Nephron progenitor cell (in vitro differentiated cells): ENCODE measurements at regions not wholly inside any gene's neighbourhood (a gene's known extent, or its start where the extent isn't known, plus 50 kb on each side); places are given as distances from the start of the nearest gene placed in this dataset.
"Not testable (repeated sequence)": the region's sequence is repeated elsewhere in the genome, so short reads cannot be mapped to it uniquely, and the experiment has no call there.

Experiments used
- DNase-seq: peaks from one replicate; pipeline ENCODE4 v3.0.0; 2021
- H3K27ac Mint-ChIP-seq: 2 replicates; pipeline ENCODE4 v1.8.0; 2021; ENCODE audit warnings: mild to moderate bottlenecking, moderate library complexity, mixed read lengths
- H3K27me3 Mint-ChIP-seq: 2 replicates; pipeline ENCODE4 v1.8.0; 2021; ENCODE audit warnings: mild to moderate bottlenecking, low read depth, mixed read lengths; ENCODE audit not compliant: poor library complexity
- H3K36me3 Mint-ChIP-seq: 2 replicates; pipeline ENCODE4 v1.8.0; 2021; ENCODE audit warnings: low read depth, mixed read lengths
- H3K4me1 Mint-ChIP-seq: 2 replicates; pipeline ENCODE4 v1.8.0; 2021; ENCODE audit warnings: mixed read lengths
- H3K4me3 Mint-ChIP-seq: 2 replicates; pipeline ENCODE4 v1.8.0; 2021; ENCODE audit warnings: mild to moderate bottlenecking, moderate library complexity, mixed read lengths
- H3K9me3 Mint-ChIP-seq: 2 replicates; pipeline ENCODE4 v1.8.0; 2021; ENCODE audit warnings: mild to moderate bottlenecking, moderate library complexity, mixed read lengths
- TF ChIP-seq, protein P1 (sequence below): fragments of 200-600 bp; sonication (generic); IDR thresholded peaks from 2 replicates; pipeline ENCODE4 v1.5.0; 2021; ENCODE audit warnings: antibody characterized with exemption

DNA sequence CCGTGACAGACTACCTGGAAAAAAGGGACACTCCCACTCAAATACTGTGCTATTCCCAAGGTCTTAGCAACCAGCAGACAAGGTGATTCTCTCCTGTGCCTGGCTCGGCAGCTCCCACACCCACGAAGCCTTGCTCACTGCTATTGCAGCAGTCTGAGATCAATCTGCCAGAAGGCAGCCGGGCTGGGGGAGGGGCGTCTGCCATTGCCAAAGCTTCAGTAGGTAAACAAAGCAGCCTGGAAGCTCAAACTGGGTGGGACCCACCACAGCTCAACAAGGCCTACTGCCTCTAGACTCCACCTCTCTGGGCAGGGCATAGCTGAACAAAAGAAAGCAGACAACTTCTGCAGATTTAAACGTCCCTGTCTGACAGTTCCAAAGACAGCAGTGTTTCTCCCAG lies 128.4 kb upstream of the SETMAR start:
- Mint-ChIP-seq H3K9me3 (peaks cover 26% of the 10 kb centered on the region), H3K36me3 (no peaks in the 10 kb centered on the region), H3K4me1 (no peaks in the 10 kb centered on the region), H3K4me3 (no peak overlapping the region), H3K27ac (no peak overlapping the region), H3K27me3 (peaks cover 8% of the 10 kb centered on the region)
- TF ChIP-seq, protein P1, sequence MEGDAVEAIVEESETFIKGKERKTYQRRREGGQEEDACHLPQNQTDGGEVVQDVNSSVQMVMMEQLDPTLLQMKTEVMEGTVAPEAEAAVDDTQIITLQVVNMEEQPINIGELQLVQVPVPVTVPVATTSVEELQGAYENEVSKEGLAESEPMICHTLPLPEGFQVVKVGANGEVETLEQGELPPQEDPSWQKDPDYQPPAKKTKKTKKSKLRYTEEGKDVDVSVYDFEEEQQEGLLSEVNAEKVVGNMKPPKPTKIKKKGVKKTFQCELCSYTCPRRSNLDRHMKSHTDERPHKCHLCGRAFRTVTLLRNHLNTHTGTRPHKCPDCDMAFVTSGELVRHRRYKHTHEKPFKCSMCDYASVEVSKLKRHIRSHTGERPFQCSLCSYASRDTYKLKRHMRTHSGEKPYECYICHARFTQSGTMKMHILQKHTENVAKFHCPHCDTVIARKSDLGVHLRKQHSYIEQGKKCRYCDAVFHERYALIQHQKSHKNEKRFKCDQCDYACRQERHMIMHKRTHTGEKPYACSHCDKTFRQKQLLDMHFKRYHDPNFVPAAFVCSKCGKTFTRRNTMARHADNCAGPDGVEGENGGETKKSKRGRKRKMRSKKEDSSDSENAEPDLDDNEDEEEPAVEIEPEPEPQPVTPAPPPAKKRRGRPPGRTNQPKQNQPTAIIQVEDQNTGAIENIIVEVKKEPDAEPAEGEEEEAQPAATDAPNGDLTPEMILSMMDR: no peak
- DNase-seq: no peak

DNA sequence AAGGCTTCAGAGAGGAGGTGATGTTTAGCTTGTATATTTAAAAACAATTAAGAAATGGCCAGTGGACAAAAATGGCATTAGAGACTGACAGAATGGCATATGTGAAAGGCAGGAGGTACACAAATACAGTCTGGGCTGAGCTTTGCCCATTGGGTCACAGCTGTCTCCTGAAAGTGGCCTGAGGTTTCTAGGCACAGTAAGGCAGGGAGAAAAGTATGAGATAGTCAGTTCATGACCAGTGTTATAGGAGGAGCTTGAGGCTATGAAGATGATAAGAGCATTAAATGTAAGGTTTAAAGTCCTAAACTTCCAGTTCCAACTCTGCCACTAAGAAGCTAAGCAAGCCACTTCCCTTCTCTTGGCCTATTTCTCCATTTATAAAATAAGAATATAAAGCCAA lies 111.2 kb upstream of the SETMAR start:
- Mint-ChIP-seq H3K27ac (no peak overlapping the region), H3K36me3 (no peaks in the 10 kb centered on the region), H3K4me3 (no peak overlapping the region), H3K4me1 (no peaks in the 10 kb centered on the region), H3K27me3 (peaks cover 9% of the 10 kb centered on the region), H3K9me3 (peaks cover 5% of the 10 kb centered on the region)
- TF ChIP-seq, protein P1: no peak
- no peak for DNase-seq

DNA sequence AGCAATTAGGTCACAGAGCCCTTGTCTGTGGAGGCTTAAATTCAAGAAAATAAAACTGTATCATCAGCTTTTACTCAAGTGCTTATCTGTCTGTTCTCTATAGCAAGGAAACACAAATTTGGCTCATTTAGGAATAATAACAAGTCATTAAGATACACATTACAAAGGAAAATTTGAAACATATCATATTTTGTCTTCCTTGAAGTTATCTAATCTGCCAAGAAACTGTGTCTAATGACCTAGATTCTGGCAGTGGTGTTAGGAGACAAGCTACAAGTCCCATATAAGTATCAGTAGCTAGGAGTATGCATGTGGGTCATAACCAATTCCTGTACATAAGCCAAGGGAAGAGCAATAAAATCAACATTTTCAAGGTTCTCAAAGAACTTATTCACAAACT lies 108.2 kb upstream of the SETMAR start:
- Mint-ChIP-seq H3K9me3 (peaks cover 5% of the 10 kb centered on the region), H3K4me1 (no peaks in the 10 kb centered on the region), H3K36me3 (no peaks in the 10 kb centered on the region), H3K27me3 (peaks cover 3% of the 10 kb centered on the region), H3K4me3 (no peak overlapping the region), H3K27ac (no peak overlapping the region)
- no peak for DNase-seq
- TF ChIP-seq, protein P1: no peak

DNA sequence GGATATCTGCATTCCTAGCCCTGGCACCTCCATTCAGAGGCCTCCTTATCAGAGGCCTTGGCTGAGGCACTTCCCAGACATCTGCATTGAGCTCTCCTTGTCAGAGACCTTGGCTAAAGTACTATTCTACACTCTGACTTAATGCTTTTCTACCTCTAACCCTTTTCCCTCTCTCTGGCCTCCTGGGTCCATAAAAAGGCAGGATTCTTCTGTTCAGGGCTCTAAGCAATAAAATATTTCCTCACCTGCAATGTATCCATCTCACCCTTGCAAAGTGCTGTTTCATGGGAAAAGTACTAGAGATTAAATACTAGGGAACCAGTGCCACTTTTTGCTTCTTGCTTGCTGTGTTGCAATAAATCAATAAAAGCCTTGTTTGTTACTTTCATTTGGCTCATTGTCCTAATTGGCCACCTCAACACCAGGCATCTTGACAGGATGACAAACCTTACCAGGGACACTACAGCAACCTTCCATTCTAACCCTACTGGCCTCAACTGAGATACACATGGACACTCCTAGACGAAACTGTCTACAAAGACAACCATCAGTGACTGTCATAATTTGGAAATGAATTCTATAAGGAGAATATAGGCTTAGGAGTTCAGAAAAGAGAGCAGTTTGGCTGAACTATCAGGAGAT lies 106.5 kb upstream of the SETMAR start:
- Mint-ChIP-seq H3K27ac (no peak overlapping the region), H3K9me3 (peaks cover 4% of the 10 kb centered on the region), H3K4me3 (no peak overlapping the region), H3K27me3 (peaks cover 3% of the 10 kb centered on the region), H3K4me1 (no peaks in the 10 kb centered on the region), H3K36me3 (no peaks in the 10 kb centered on the region)
- TF ChIP-seq, protein P1: no peak
- no peak for DNase-seq

DNA sequence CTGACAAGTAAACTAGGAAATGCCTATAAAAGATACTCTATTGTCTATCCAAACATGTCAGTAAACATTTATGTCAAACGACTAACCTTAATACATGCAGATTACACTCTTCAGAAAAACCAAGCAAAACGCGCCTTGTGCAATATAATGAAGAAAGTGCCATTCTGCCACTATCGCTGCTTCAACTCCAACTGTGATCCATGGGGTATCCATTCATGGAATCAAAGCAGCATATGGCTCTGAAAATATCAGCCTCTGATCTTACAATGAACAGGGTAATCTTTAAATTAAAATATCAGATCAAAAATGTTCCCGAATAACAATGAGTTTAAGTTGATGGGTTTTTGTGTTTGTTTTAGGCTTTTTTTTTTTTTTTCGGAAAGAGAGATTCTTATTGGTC lies 105.5 kb upstream of the SETMAR start:
- Mint-ChIP-seq H3K4me3 (no peak overlapping the region), H3K4me1 (no peaks in the 10 kb centered on the region), H3K36me3 (no peaks in the 10 kb centered on the region), H3K27ac (no peak overlapping the region), H3K9me3 (no peaks in the 10 kb centered on the region), H3K27me3 (no peaks in the 10 kb centered on the region)
- no peak for DNase-seq
- TF ChIP-seq, protein P1: no peak

DNA sequence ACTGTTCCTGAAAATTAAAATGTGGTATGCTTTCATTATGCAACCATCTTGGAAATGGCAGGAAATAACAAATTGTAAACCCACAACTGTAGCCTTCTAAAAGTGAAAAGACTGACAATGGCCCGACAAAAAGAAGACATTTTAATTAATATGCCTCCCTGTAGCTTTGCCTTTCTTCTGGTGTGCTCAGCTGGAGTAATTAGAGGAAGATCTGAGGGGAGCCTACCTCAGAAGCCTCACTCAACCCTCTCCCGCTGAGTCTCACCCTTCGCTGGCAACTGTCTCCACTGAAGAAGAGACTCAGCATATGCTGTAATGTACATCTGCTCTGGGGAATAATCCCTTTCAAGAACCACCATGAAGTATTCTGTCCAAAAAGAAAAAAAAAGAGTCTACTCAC lies 104.7 kb upstream of the SETMAR start:
- Mint-ChIP-seq H3K9me3 (no peaks in the 10 kb centered on the region), H3K36me3 (no peaks in the 10 kb centered on the region), H3K4me1 (no peaks in the 10 kb centered on the region), H3K27me3 (no peaks in the 10 kb centered on the region), H3K4me3 (no peak overlapping the region), H3K27ac (no peak overlapping the region)
- no peak for DNase-seq
- TF ChIP-seq, protein P1: no peak

DNA sequence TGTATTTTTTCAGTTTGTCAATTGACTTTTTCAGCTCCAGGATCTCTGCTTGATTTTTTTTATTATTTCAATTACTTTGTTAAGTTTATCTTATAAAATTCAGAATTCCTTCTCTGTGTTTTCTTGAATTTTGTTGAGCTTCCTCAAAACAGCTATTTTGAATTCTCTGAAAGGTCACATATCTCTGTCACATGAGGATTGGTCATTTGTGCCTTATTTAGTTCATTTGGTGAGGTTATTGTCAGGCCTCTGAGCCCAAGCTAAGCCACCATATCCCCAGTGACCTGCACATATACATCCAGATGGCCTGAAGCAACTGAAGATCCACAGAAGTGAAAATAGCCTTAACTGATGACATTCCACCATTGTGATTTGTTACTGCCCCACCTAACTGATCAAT lies 98.4 kb upstream of the SETMAR start:
- H3K36me3 Mint-ChIP-seq, H3K4me3 Mint-ChIP-seq, H3K27ac Mint-ChIP-seq, H3K9me3 Mint-ChIP-seq, DNase-seq, H3K27me3 Mint-ChIP-seq: not testable (repeated sequence)
- peaks cover 12% of the 10 kb centered on the region for H3K4me1 Mint-ChIP-seq
